Coronary artery (tissue), 2 donors: ENCODE measurements at regions not wholly inside any gene's neighbourhood (a gene's known extent, or its start where the extent isn't known, plus 50 kb on each side); places are given as distances from the start of the nearest gene placed in this dataset.

Source experiments
- DNase-seq: peaks from one replicate; pipeline ENCODE4 v3.0.0-alpha.2; 2017; ENCODE audit warnings: low spot score
- H3K27ac ChIP-seq, 2 donors: fragments of 200-600 bp; sonication (generic); one replicate each; pipeline ENCODE4 v1.5.1; 2016 to 2019
- H3K4me3 ChIP-seq: fragments of 200-600 bp; sonication (generic); 2 replicates; pipeline ENCODE4 v1.5.1; 2016; ENCODE audit warnings: mild to moderate bottlenecking, moderate library complexity
- CTCF ChIP-seq: fragments of 200-600 bp; sonication (generic); IDR thresholded peaks from one replicate; pipeline ENCODE4 v1.5.1; 2019; ENCODE audit warnings: antibody characterized with exemption

DNA sequence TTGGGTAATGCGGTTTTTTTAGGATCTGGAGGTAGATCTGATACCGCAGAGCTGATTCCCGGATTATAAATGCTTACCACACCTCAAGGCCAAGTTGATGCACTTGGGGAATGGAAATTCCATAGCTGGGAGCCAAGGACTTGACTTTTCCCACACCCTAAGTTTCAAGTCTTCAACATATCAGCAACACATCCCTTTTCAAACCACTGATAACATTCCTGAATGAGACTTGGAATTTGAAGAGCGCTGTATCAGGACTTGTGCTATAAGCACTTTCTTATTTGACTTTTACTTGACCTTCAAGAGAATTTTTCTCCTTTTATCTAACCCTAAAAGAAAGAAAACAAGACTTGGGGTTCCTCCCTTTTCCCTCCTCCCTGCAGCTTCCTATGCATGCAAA lies 90.6 kb upstream of the NAA20 start:
- no peak for TF ChIP-seq CTCF
- Histone ChIP-seq H3K27ac (no peak overlapping the region), H3K4me3 (no peak overlapping the region)
- DNase-seq = no peak

- TF ChIP-seq CTCF = no peak
- Histone ChIP-seq H3K4me3 (no peak overlapping the region), H3K27ac (peak overlapping the region in 1 of 2 donors; percentile 38)
- no peak for DNase-seq
Observed at GRCh38 chr20:19928328-19929011, 88.7 kb upstream of the NAA20 start.

DNA sequence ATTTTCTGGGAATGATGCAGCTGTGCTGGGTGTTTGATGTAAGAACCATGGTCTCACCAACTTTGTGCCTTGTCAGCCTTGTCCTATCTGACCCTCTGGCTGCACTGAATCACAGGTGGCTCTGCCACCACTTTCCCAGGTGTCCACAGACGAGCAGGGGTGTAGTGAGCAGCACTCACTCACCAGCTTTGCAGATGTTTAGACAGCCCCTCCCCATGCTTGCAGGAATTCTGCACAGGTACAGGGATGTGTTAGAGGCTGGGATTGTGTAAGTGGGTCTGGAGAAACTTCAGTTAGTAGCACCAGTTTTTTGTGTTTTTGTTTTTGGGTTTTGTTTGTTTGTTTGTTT lies 88.2 kb upstream of the NAA20 start:
- H3K4me3 ChIP-seq = no peak overlapping the region
- DNase-seq = no peak
- TF ChIP-seq CTCF = no peak
- H3K27ac ChIP-seq = peak overlapping the region in 1 of 2 donors; percentile 38

- TF ChIP-seq CTCF = no peak
- Histone ChIP-seq H3K4me3 (no peak overlapping the region), H3K27ac (peak overlapping the region in 1 of 2 donors; percentile 38)
- no peak for DNase-seq
Observed at GRCh38 chr20:19929481-19930145, 87.5 kb upstream of the NAA20 start.

GRCh38 chr20:19930426-19930825 lies 86.7 kb upstream of the NAA20 start:
- no peak for DNase-seq
- H3K27ac ChIP-seq = peak overlapping the region in 1 of 2 donors; percentile 38
- H3K4me3 ChIP-seq = no peak overlapping the region
- no peak for TF ChIP-seq CTCF

DNA sequence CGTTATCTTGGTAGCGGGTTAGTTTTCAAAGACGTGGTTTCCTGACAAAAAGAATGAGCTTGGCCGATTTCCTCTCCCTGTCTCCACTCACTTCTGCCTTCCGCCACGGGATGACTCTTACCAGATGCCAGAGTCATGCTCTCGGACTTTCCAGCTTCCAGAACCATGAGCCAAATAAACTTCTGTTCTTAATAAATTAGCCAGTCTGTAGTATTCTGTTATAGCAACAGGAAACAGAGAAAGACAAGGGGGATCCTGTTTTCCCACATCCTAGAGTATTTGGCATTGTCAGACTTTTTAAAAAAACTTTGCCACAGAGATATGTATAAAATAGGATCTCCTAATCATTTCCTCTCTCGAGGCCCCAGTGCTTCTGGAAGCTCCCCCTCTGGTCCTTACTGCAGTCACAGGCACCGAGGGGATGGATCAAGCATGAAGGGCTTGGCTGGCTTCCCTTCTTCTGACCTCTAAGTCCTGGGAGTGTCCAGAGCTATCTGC lies 84.9 kb upstream of the NAA20 start:
- Histone ChIP-seq H3K4me3 (no peak overlapping the region), H3K27ac (peak overlapping the region; percentile 51 to 72)
- no peak for DNase-seq
- no peak for TF ChIP-seq CTCF
